ENCODE measurements at regions not wholly inside any gene's neighbourhood (a gene's known extent, or its start where the extent isn't known, plus 50 kb on each side); places are given as distances from the start of the nearest gene placed in this dataset.

- no peaks in the 10 kb centered on the region for H3K27me3 Mint-ChIP-seq
- H3K9me3 Mint-ChIP-seq: no peaks in the 10 kb centered on the region
- no peak overlapping the region for H3K27ac Mint-ChIP-seq
- no peaks in the 10 kb centered on the region for H3K36me3 Mint-ChIP-seq (ENCODE audit: low read depth)
- H3K4me1 Mint-ChIP-seq (ENCODE audit: low read depth): no peaks in the 10 kb centered on the region
- no peak for DNase-seq
- no peak overlapping the region for H3K4me3 Mint-ChIP-seq
Measured at GRCh38 chr13:103178986-103179943, 113.0 kb upstream of the SLC10A2 start.

GRCh38 chr13:103174966-103175365, 108.7 kb upstream of the SLC10A2 start:
- DNase-seq: no peak
- no peak overlapping the region for H3K4me3 Mint-ChIP-seq
- H3K4me1 Mint-ChIP-seq (ENCODE audit: low read depth): no peaks in the 10 kb centered on the region
- no peaks in the 10 kb centered on the region for H3K36me3 Mint-ChIP-seq (ENCODE audit: low read depth)
- H3K9me3 Mint-ChIP-seq: peaks cover 3% of the 10 kb centered on the region
- no peaks in the 10 kb centered on the region for H3K27me3 Mint-ChIP-seq
- H3K27ac Mint-ChIP-seq: no peak overlapping the region

- Mint-ChIP-seq H3K27me3 (no peaks in the 10 kb centered on the region), H3K27ac (no peak overlapping the region), H3K4me3 (no peak overlapping the region), H3K36me3 (ENCODE audit: low read depth) (no peaks in the 10 kb centered on the region), H3K4me1 (ENCODE audit: low read depth) (no peaks in the 10 kb centered on the region), H3K9me3 (peaks cover 10% of the 10 kb centered on the region)
- DNase-seq: no peak
Measured at GRCh38 chr13:103168901-103169508, 102.8 kb upstream of the SLC10A2 start.

- Mint-ChIP-seq H3K36me3 (ENCODE audit: low read depth) (no peaks in the 10 kb centered on the region), H3K4me1 (ENCODE audit: low read depth) (no peaks in the 10 kb centered on the region), H3K9me3 (peaks cover 7% of the 10 kb centered on the region), H3K27me3 (no peaks in the 10 kb centered on the region), H3K27ac (no peak overlapping the region), H3K4me3 (no peak overlapping the region)
- DNase-seq: no peak
Measured at GRCh38 chr13:103164251-103164650, 98.0 kb upstream of the SLC10A2 start.

GRCh38 chr13:103161476-103161875, 95.3 kb upstream of the SLC10A2 start:
- no peaks in the 10 kb centered on the region for H3K4me1 Mint-ChIP-seq (ENCODE audit: low read depth)
- H3K36me3 Mint-ChIP-seq (ENCODE audit: low read depth): no peaks in the 10 kb centered on the region
- H3K9me3 Mint-ChIP-seq: no peaks in the 10 kb centered on the region
- no peak overlapping the region for H3K4me3 Mint-ChIP-seq
- no peaks in the 10 kb centered on the region for H3K27me3 Mint-ChIP-seq
- DNase-seq: no peak
- H3K27ac Mint-ChIP-seq: no peak overlapping the region

GRCh38 chr13:103157434-103158145, 91.4 kb upstream of the SLC10A2 start:
- Mint-ChIP-seq H3K4me1 (ENCODE audit: low read depth) (no peaks in the 10 kb centered on the region), H3K9me3 (no peaks in the 10 kb centered on the region), H3K36me3 (ENCODE audit: low read depth) (no peaks in the 10 kb centered on the region), H3K4me3 (no peak overlapping the region), H3K27me3 (no peaks in the 10 kb centered on the region), H3K27ac (no peak overlapping the region)
- no peak for DNase-seq

- no peak overlapping the region for H3K4me3 Mint-ChIP-seq
- DNase-seq: no peak
- H3K4me1 Mint-ChIP-seq (ENCODE audit: low read depth): no peaks in the 10 kb centered on the region
- H3K27ac Mint-ChIP-seq: no peak overlapping the region
- no peaks in the 10 kb centered on the region for H3K27me3 Mint-ChIP-seq
- H3K36me3 Mint-ChIP-seq (ENCODE audit: low read depth): no peaks in the 10 kb centered on the region
- H3K9me3 Mint-ChIP-seq: no peaks in the 10 kb centered on the region
Measured at GRCh38 chr13:103157016-103157415, 90.8 kb upstream of the SLC10A2 start.

GRCh38 chr13:103156346-103156998, 90.3 kb upstream of the SLC10A2 start:
- Mint-ChIP-seq H3K4me3 (no peak overlapping the region), H3K9me3 (no peaks in the 10 kb centered on the region), H3K27me3 (no peaks in the 10 kb centered on the region), H3K36me3 (ENCODE audit: low read depth) (no peaks in the 10 kb centered on the region), H3K4me1 (ENCODE audit: low read depth) (no peaks in the 10 kb centered on the region), H3K27ac (no peak overlapping the region)
- DNase-seq: no peak

GRCh38 chr13:103153466-103153865, 87.2 kb upstream of the SLC10A2 start:
- no peak for DNase-seq
- Mint-ChIP-seq H3K9me3 (no peaks in the 10 kb centered on the region), H3K36me3 (ENCODE audit: low read depth) (no peaks in the 10 kb centered on the region), H3K4me3 (no peak overlapping the region), H3K4me1 (ENCODE audit: low read depth) (no peaks in the 10 kb centered on the region), H3K27ac (no peak overlapping the region), H3K27me3 (no peaks in the 10 kb centered on the region)

GRCh38 chr13:103147961-103148360, 81.7 kb upstream of the SLC10A2 start:
- no peak overlapping the region for H3K4me3 Mint-ChIP-seq
- H3K9me3 Mint-ChIP-seq: no peaks in the 10 kb centered on the region
- H3K4me1 Mint-ChIP-seq (ENCODE audit: low read depth): no peaks in the 10 kb centered on the region
- H3K27me3 Mint-ChIP-seq: no peaks in the 10 kb centered on the region
- H3K27ac Mint-ChIP-seq: no peak overlapping the region
- H3K36me3 Mint-ChIP-seq (ENCODE audit: low read depth): no peaks in the 10 kb centered on the region
- no peak for DNase-seq

GRCh38 chr13:103145442-103145841, 79.2 kb upstream of the SLC10A2 start:
- no peak overlapping the region for H3K27ac Mint-ChIP-seq

GRCh38 chr13:103143432-103143831, 77.2 kb upstream of the SLC10A2 start:
- Mint-ChIP-seq H3K27me3 (no peaks in the 10 kb centered on the region), H3K27ac (no peak overlapping the region), H3K36me3 (ENCODE audit: low read depth) (no peaks in the 10 kb centered on the region), H3K4me3 (no peak overlapping the region), H3K4me1 (ENCODE audit: low read depth) (no peaks in the 10 kb centered on the region), H3K9me3 (no peaks in the 10 kb centered on the region)
- DNase-seq: no peak

More at GRCh38 chr13:103145442-103145841, 79.2 kb upstream of the SLC10A2 start:
- Mint-ChIP-seq H3K9me3 (no peaks in the 10 kb centered on the region), H3K4me1 (ENCODE audit: low read depth) (no peaks in the 10 kb centered on the region), H3K4me3 (no peak overlapping the region), H3K36me3 (ENCODE audit: low read depth) (no peaks in the 10 kb centered on the region), H3K27me3 (no peaks in the 10 kb centered on the region)
- DNase-seq: no peak

GRCh38 chr13:103142151-103142550, 75.9 kb upstream of the SLC10A2 start:
- H3K27ac Mint-ChIP-seq: no peak overlapping the region

GRCh38 chr13:103140001-103140671, 73.9 kb upstream of the SLC10A2 start:
- no peaks in the 10 kb centered on the region for H3K4me1 Mint-ChIP-seq (ENCODE audit: low read depth)
- no peak overlapping the region for H3K27ac Mint-ChIP-seq
- no peak for DNase-seq
- H3K36me3 Mint-ChIP-seq (ENCODE audit: low read depth): no peaks in the 10 kb centered on the region
- no peaks in the 10 kb centered on the region for H3K9me3 Mint-ChIP-seq
- no peak overlapping the region for H3K4me3 Mint-ChIP-seq
- H3K27me3 Mint-ChIP-seq: no peaks in the 10 kb centered on the region

More at GRCh38 chr13:103142151-103142550, 75.9 kb upstream of the SLC10A2 start:
- Mint-ChIP-seq H3K27me3 (no peaks in the 10 kb centered on the region), H3K9me3 (no peaks in the 10 kb centered on the region), H3K4me3 (no peak overlapping the region), H3K36me3 (ENCODE audit: low read depth) (no peaks in the 10 kb centered on the region), H3K4me1 (ENCODE audit: low read depth) (no peaks in the 10 kb centered on the region)
- DNase-seq: no peak

Data from activated T-cell treated with anti-CD3 and anti-CD28 coated beads, Interleukin-2, amount 50 U/mL, for 24 hours (primary cell).